ENCODE measurements at regions not wholly inside any gene's neighbourhood (a gene's known extent, or its start where the extent isn't known, plus 50 kb on each side); places are given as distances from the start of the nearest gene placed in this dataset.

- DNase-seq (ENCODE audit: insufficient read length, low spot score): no peak
- FAIRE-seq: no peak
These were observed 787.2 kb downstream of the RNF144A start for GRCh38 chr2:7704296-7704865.

GRCh38 chr2:7706791-7707190, 789.6 kb downstream of the RNF144A start:
- FAIRE-seq (no peak), DNase-seq (ENCODE audit: insufficient read length, low spot score) (no peak)
- TF ChIP-seq POU2F2 (IDR thresholded peaks at IDR 0.05; ENCODE audit: low read depth, low read length): no peak
- no peak for TF ChIP-seq TAF1 (IDR thresholded peaks at IDR 0.05; ENCODE audit: low read depth, low read length)
- no peak for TF ChIP-seq POLR2A (IDR thresholded peaks at IDR 0.05; ENCODE audit: low read depth, low read length)
- no peak for TF ChIP-seq PAX5 (IDR thresholded peaks at IDR 0.05; ENCODE audit: insufficient read depth, low read length, severe bottlenecking)
- no peak for TF ChIP-seq SPI1 (IDR thresholded peaks at IDR 0.05; ENCODE audit: low read depth, low read length)
- no peak for TF ChIP-seq POLR2AphosphoS5 (IDR thresholded peaks at IDR 0.05; ENCODE audit: low read depth, low read length)

More at GRCh38 chr2:7704296-7704865, 787.2 kb downstream of the RNF144A start:
- no peak for TF ChIP-seq POLR2A (IDR thresholded peaks at IDR 0.05; ENCODE audit: low read depth, low read length)

- no peak for TF ChIP-seq POLR2AphosphoS5 (IDR thresholded peaks at IDR 0.05; ENCODE audit: low read depth, low read length)
- TF ChIP-seq PAX5 (IDR thresholded peaks at IDR 0.05; ENCODE audit: insufficient read depth, low read length, severe bottlenecking): no peak
- no peak for TF ChIP-seq SPI1 (IDR thresholded peaks at IDR 0.05; ENCODE audit: low read depth, low read length)
- TF ChIP-seq POLR2A (IDR thresholded peaks at IDR 0.05; ENCODE audit: low read depth, low read length): no peak
- TF ChIP-seq TAF1 (IDR thresholded peaks at IDR 0.05; ENCODE audit: low read depth, low read length): no peak
- no peak for TF ChIP-seq POU2F2 (IDR thresholded peaks at IDR 0.05; ENCODE audit: low read depth, low read length)
- FAIRE-seq (no peak), DNase-seq (ENCODE audit: insufficient read length, low spot score) (no peak)
These were observed 790.5 kb downstream of the RNF144A start for GRCh38 chr2:7707723-7708122.

GRCh38 chr2:7709907-7710306, 792.7 kb downstream of the RNF144A start:
- FAIRE-seq: no peak
- TF ChIP-seq POLR2AphosphoS5 (IDR thresholded peaks at IDR 0.05; ENCODE audit: low read depth, low read length): no peak
- no peak for TF ChIP-seq TAF1 (IDR thresholded peaks at IDR 0.05; ENCODE audit: low read depth, low read length)
- DNase-seq (ENCODE audit: insufficient read length, low spot score): no peak

- DNase-seq (ENCODE audit: insufficient read length, low spot score): no peak
- TF ChIP-seq POLR2AphosphoS5 (IDR thresholded peaks at IDR 0.05; ENCODE audit: low read depth, low read length) (no peak), PAX5 (IDR thresholded peaks at IDR 0.05; ENCODE audit: insufficient read depth, low read length, severe bottlenecking) (no peak), TAF1 (IDR thresholded peaks at IDR 0.05; ENCODE audit: low read depth, low read length) (no peak), POU2F2 (IDR thresholded peaks at IDR 0.05; ENCODE audit: low read depth, low read length) (no peak), SPI1 (IDR thresholded peaks at IDR 0.05; ENCODE audit: low read depth, low read length) (no peak), POLR2A (IDR thresholded peaks at IDR 0.05; ENCODE audit: low read depth, low read length) (no peak)
- FAIRE-seq: no peak
These were observed 794.0 kb downstream of the RNF144A start for GRCh38 chr2:7711167-7711566.

GRCh38 chr2:7719876-7720275, 802.7 kb downstream of the RNF144A start:
- FAIRE-seq (no peak), DNase-seq (ENCODE audit: insufficient read length, low spot score) (no peak)
- TF ChIP-seq SPI1 (IDR thresholded peaks at IDR 0.05; ENCODE audit: low read depth, low read length): no peak
- TF ChIP-seq TAF1 (IDR thresholded peaks at IDR 0.05; ENCODE audit: low read depth, low read length): no peak
- TF ChIP-seq POLR2A (IDR thresholded peaks at IDR 0.05; ENCODE audit: low read depth, low read length): no peak
- TF ChIP-seq PAX5 (IDR thresholded peaks at IDR 0.05; ENCODE audit: insufficient read depth, low read length, severe bottlenecking): no peak
- no peak for TF ChIP-seq POLR2AphosphoS5 (IDR thresholded peaks at IDR 0.05; ENCODE audit: low read depth, low read length)
- TF ChIP-seq POU2F2 (IDR thresholded peaks at IDR 0.05; ENCODE audit: low read depth, low read length): no peak

- FAIRE-seq (no peak), DNase-seq (ENCODE audit: insufficient read length, low spot score) (no peak)
- TF ChIP-seq TAF1 (IDR thresholded peaks at IDR 0.05; ENCODE audit: low read depth, low read length): no peak
- TF ChIP-seq POLR2A (IDR thresholded peaks at IDR 0.05; ENCODE audit: low read depth, low read length): no peak
- no peak for TF ChIP-seq POU2F2 (IDR thresholded peaks at IDR 0.05; ENCODE audit: low read depth, low read length)
- TF ChIP-seq SPI1 (IDR thresholded peaks at IDR 0.05; ENCODE audit: low read depth, low read length): no peak
- no peak for TF ChIP-seq POLR2AphosphoS5 (IDR thresholded peaks at IDR 0.05; ENCODE audit: low read depth, low read length)
- no peak for TF ChIP-seq PAX5 (IDR thresholded peaks at IDR 0.05; ENCODE audit: insufficient read depth, low read length, severe bottlenecking)
These were observed 804.3 kb downstream of the RNF144A start for GRCh38 chr2:7721413-7721995.

- FAIRE-seq (no peak), DNase-seq (ENCODE audit: insufficient read length, low spot score) (no peak)
- TF ChIP-seq POLR2A (IDR thresholded peaks at IDR 0.05; ENCODE audit: low read depth, low read length) (no peak), TAF1 (IDR thresholded peaks at IDR 0.05; ENCODE audit: low read depth, low read length) (no peak)
These were observed 805.1 kb downstream of the RNF144A start for GRCh38 chr2:7722212-7722910.

GRCh38 chr2:7724336-7724735, 807.1 kb downstream of the RNF144A start:
- no peak for DNase-seq (ENCODE audit: insufficient read length, low spot score)
- TF ChIP-seq POU2F2 (IDR thresholded peaks at IDR 0.05; ENCODE audit: low read depth, low read length) (no peak), POLR2A (IDR thresholded peaks at IDR 0.05; ENCODE audit: low read depth, low read length) (no peak), SPI1 (IDR thresholded peaks at IDR 0.05; ENCODE audit: low read depth, low read length) (no peak), TAF1 (IDR thresholded peaks at IDR 0.05; ENCODE audit: low read depth, low read length) (no peak), POLR2AphosphoS5 (IDR thresholded peaks at IDR 0.05; ENCODE audit: low read depth, low read length) (no peak), PAX5 (IDR thresholded peaks at IDR 0.05; ENCODE audit: insufficient read depth, low read length, severe bottlenecking) (no peak)
- no peak for FAIRE-seq

All from GM12891 (cell line).